ENCODE measurements at regions not wholly inside any gene's neighbourhood (a gene's known extent, or its start where the extent isn't known, plus 50 kb on each side); places are given as distances from the start of the nearest gene placed in this dataset.

- no peak for TF ChIP-seq CTCF (IDR thresholded peaks at IDR 0.05 in 2 of 3, conservative IDR thresholded peaks at IDR 0.05 in 1 of 3; ENCODE audit: borderline replicate concordance in 1 of 3, insufficient read depth in 1 of 3, low read depth in 2 of 3, low read length in 2 of 3)
- TF ChIP-seq TCF7L2 (IDR thresholded peaks at IDR 0.05; ENCODE audit: borderline replicate concordance, extremely low read depth, insufficient read depth, insufficient read length): no peak
- TF ChIP-seq POLR2AphosphoS5 (IDR thresholded peaks at IDR 0.05; ENCODE audit: low read depth, low read length): no peak
- no peak for TF ChIP-seq CBX3 (IDR thresholded peaks at IDR 0.05; ENCODE audit: low read depth)
- no peak for TF ChIP-seq RAD21 (IDR thresholded peaks at IDR 0.05; ENCODE audit: low read depth)
- TF ChIP-seq ZFX (IDR thresholded peaks at IDR 0.05): no peak
- no peak for TF ChIP-seq CEBPB (IDR thresholded peaks at IDR 0.05; ENCODE audit: low read depth)
- TF ChIP-seq EGR1 (IDR thresholded peaks at IDR 0.05; ENCODE audit: low read depth): no peak
Observed at GRCh38 chr18:2146092-2146491, 425.2 kb downstream of the METTL4 start.
